OCI-LY7 (cell line): ENCODE measurements at regions not wholly inside any gene's neighbourhood (a gene's known extent, or its start where the extent isn't known, plus 50 kb on each side); places are given as distances from the start of the nearest gene placed in this dataset.

Experiments used
- BruUV-seq: library from RNA; stranded (reverse); fragments of 400-500 nt; replicated peaks from 2 replicates; lab custom pipeline; 2021; lab: Mats Ljungman, UMichigan
- CTCF ChIA-PET: fragments of 300-600 bp; sonication (Branson Sonifier 250); formaldehyde crosslinking; loops from one replicate; lab custom pipeline; 2022; ENCODE audit warnings: antibody characterized with exemption; ENCODE audit not compliant: unreplicated experiment; lab: Charles Lee
- POLR2A ChIA-PET: fragments of 300-600 bp; sonication (Branson Sonifier 250); formaldehyde crosslinking; loops from one replicate; lab custom pipeline; 2022; ENCODE audit warnings: antibody characterized with exemption; lab: Charles Lee
- DNase-seq: peaks from one replicate; pipeline ENCODE4 v3.0.0-alpha.2; 2015; ENCODE audit warnings: low spot score
- H2AFZ ChIP-seq: fragments of 200-600 bp; sonication (generic), shearing (Covaris generic); 2 replicates; pipeline ENCODE4 v1.6.1; 2014; ENCODE audit warnings: mild to moderate bottlenecking, antibody characterized with exemption, low read length, moderate library complexity
- H3K27ac ChIP-seq: fragments of 200-600 bp; sonication (generic); 2 replicates; pipeline ENCODE4 v1.5.1; 2014; ENCODE audit warnings: mixed run types, low read depth, mild to moderate bottlenecking, moderate library complexity, low read length, inconsistent platforms; ENCODE audit not compliant: poor library complexity, severe bottlenecking
- H3K36me3 ChIP-seq: fragments of 200-600 bp; sonication (generic); 2 replicates; pipeline ENCODE4 v1.6.1; 2014; ENCODE audit warnings: mild to moderate bottlenecking, antibody characterized with exemption, low read length, moderate library complexity, mixed read lengths; ENCODE audit not compliant: insufficient read depth
- H3K4me1 ChIP-seq: fragments of 200-600 bp; sonication (generic); 2 replicates; pipeline ENCODE4 v1.5.1; 2014; ENCODE audit warnings: mild to moderate bottlenecking, low read length; ENCODE audit not compliant: insufficient read depth, poor library complexity, severe bottlenecking
- H3K4me2 ChIP-seq: fragments of 200-600 bp; sonication (generic); 2 replicates; pipeline ENCODE4 v1.6.1; 2014; ENCODE audit warnings: mild to moderate bottlenecking, low read length
- H3K4me3 ChIP-seq: fragments of 200-600 bp; sonication (generic); 2 replicates; pipeline ENCODE4 v1.5.1; 2014; ENCODE audit warnings: mild to moderate bottlenecking, low read depth, low read length; ENCODE audit not compliant: poor library complexity, severe bottlenecking
- H3K79me2 ChIP-seq: fragments of 200-600 bp; sonication (generic); 2 replicates; pipeline ENCODE4 v1.6.1; 2016; ENCODE audit warnings: low read depth, mild to moderate bottlenecking, low read length, moderate library complexity, mixed read lengths; ENCODE audit not compliant: insufficient read depth
- H3K9me2 ChIP-seq: fragments of 200-600 bp; sonication (generic); 2 replicates; pipeline ENCODE4 v1.6.1; 2016; ENCODE audit warnings: mild to moderate bottlenecking, low read length, mixed read lengths; ENCODE audit not compliant: insufficient read depth
- H3K9me3 ChIP-seq: fragments of 200-600 bp; sonication (generic); 2 replicates; pipeline ENCODE4 v1.6.1; 2014; ENCODE audit warnings: mild to moderate bottlenecking, mixed run types, low read length, mixed read lengths
- H4K20me1 ChIP-seq: fragments of 200-600 bp; sonication (generic); 2 replicates; pipeline ENCODE4 v1.6.1; 2014; ENCODE audit warnings: mild to moderate bottlenecking, antibody characterized with exemption, low read length, moderate library complexity, mixed read lengths; ENCODE audit not compliant: insufficient read depth
- EZH2phosphoT487 ChIP-seq: fragments of 200-600 bp; sonication (generic); IDR thresholded peaks from 2 replicates; pipeline ENCODE4 v1.6.1; 2018; ENCODE audit warnings: low read depth, borderline replicate concordance, mild to moderate bottlenecking, mixed run types, antibody characterized with exemption, low read length, moderate library complexity, mixed read lengths
- intact Hi-C: fragments of 100-400 bp; cut with micrococcal nuclease; formaldehyde crosslinking; loops from one replicate; pipeline ENCODE4 v1.10.0; 2022; ENCODE audit not compliant: unreplicated experiment
- TF ChIP-seq, protein P1 (sequence below): fragments of 200-600 bp; sonication (generic); conservative IDR thresholded peaks from 2 replicates; pipeline ENCODE4 v1.5.1; 2014; ENCODE audit warnings: mild to moderate bottlenecking, antibody characterized with exemption, low read length, moderate library complexity, mixed read lengths

DNA sequence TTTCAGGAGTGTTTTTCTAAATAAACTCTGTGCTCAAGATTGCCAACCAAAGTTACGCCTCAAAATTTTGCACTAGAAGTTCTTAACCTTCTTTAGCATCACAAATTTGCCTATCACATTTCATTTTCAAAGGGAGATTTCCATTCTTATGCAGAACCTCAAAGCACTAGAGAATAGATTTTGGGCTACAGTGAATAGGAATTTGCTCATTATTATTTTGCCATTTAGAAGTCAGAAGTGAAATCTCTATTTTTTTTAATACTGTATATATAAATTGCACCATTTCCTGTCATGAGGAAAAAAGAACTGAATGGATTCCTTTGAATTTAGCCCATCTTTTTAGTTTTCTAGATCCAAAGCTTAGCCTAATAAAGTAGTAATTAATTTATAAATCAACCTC, 796.4 kb downstream of the ADGRL2 start:
- Histone ChIP-seq H3K4me3 (no peak overlapping the region), H2AFZ (no peak overlapping the region), H3K4me1 (no peaks in the 10 kb centered on the region), H3K9me2 (no peaks in the 10 kb centered on the region), H3K36me3 (no peaks in the 10 kb centered on the region), H3K27ac (no peak overlapping the region), H4K20me1 (no peaks in the 10 kb centered on the region), H3K9me3 (no peaks in the 10 kb centered on the region), H3K79me2 (no peaks in the 10 kb centered on the region), H3K4me2 (no peak overlapping the region)
- no peak for TF ChIP-seq EZH2phosphoT487
- TF ChIP-seq, protein P1, sequence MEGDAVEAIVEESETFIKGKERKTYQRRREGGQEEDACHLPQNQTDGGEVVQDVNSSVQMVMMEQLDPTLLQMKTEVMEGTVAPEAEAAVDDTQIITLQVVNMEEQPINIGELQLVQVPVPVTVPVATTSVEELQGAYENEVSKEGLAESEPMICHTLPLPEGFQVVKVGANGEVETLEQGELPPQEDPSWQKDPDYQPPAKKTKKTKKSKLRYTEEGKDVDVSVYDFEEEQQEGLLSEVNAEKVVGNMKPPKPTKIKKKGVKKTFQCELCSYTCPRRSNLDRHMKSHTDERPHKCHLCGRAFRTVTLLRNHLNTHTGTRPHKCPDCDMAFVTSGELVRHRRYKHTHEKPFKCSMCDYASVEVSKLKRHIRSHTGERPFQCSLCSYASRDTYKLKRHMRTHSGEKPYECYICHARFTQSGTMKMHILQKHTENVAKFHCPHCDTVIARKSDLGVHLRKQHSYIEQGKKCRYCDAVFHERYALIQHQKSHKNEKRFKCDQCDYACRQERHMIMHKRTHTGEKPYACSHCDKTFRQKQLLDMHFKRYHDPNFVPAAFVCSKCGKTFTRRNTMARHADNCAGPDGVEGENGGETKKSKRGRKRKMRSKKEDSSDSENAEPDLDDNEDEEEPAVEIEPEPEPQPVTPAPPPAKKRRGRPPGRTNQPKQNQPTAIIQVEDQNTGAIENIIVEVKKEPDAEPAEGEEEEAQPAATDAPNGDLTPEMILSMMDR, result no peak
- POLR2A ChIA-PET, result interaction anchor here (0.6 kb wide), 1 partner anchor 24 kb away, joined by 9 read pairs; no protein-coding TSS in a partner anchor
- BruUV-seq, result no TSS peak
- CTCF ChIA-PET, result no interaction called here
- no peak for DNase-seq
- intact Hi-C loops, result no loop called here

- DNase-seq, result no peak
- Histone ChIP-seq H2AFZ (no peak overlapping the region), H4K20me1 (no peaks in the 10 kb centered on the region), H3K9me3 (no peaks in the 10 kb centered on the region), H3K4me3 (no peak overlapping the region), H3K4me1 (no peaks in the 10 kb centered on the region), H3K9me2 (no peaks in the 10 kb centered on the region), H3K27ac (no peak overlapping the region), H3K79me2 (no peaks in the 10 kb centered on the region), H3K4me2 (no peak overlapping the region), H3K36me3 (no peaks in the 10 kb centered on the region)
- CTCF ChIA-PET, result no interaction called here
- POLR2A ChIA-PET, result no interaction called here
- no TSS peak for BruUV-seq
- intact Hi-C loops, result no loop called here
- TF ChIP-seq, protein P1, result no peak
- no peak for TF ChIP-seq EZH2phosphoT487
Measured at GRCh38 chr1:82593561-82593960, 792.8 kb downstream of the ADGRL2 start.

- ChIA-PET CTCF (no interaction called here), POLR2A (no interaction called here)
- Histone ChIP-seq H3K9me2 (no peaks in the 10 kb centered on the region), H3K4me2 (no peak overlapping the region), H3K79me2 (no peaks in the 10 kb centered on the region), H3K36me3 (no peaks in the 10 kb centered on the region), H2AFZ (no peak overlapping the region), H3K9me3 (no peaks in the 10 kb centered on the region), H3K4me3 (no peak overlapping the region), H3K4me1 (no peaks in the 10 kb centered on the region), H3K27ac (no peak overlapping the region), H4K20me1 (no peaks in the 10 kb centered on the region)
- BruUV-seq, result no TSS peak
- no peak for TF ChIP-seq EZH2phosphoT487
- TF ChIP-seq, protein P1, result no peak
- no peak for DNase-seq
- intact Hi-C loops, result no loop called here
Measured at GRCh38 chr1:82589588-82589987, 788.9 kb downstream of the ADGRL2 start.
